GM23338 (cell line): ENCODE measurements at regions not wholly inside any gene's neighbourhood (a gene's known extent, or its start where the extent isn't known, plus 50 kb on each side); places are given as distances from the start of the nearest gene placed in this dataset.

ENCODE experiments used
- ATAC-seq: fragments of 200-7000 bp; cut with Tn5 transposase; 3 replicates; pipeline ENCODE4 v1.9.1; 2020
- DNase-seq: peaks from one replicate; pipeline ENCODE4 v3.0.0-alpha.2; 2015; ENCODE audit warnings: low spot score
- H2AFZ ChIP-seq: fragments of 200-600 bp; sonication (generic); 2 replicates; pipeline ENCODE4 v1.8.0; 2016; ENCODE audit warnings: antibody characterized with exemption, mild to moderate bottlenecking, moderate library complexity
- H3F3A ChIP-seq: fragments of 200-600 bp; sonication (generic); replicated peaks from 2 replicates; pipeline ENCODE4 v1.8.0; 2017; ENCODE audit warnings: antibody characterized with exemption, mixed run types, low read depth
- H3K27ac ChIP-seq: fragments of 200-600 bp; sonication (generic); 2 replicates; pipeline ENCODE4 v1.6.1; 2016; ENCODE audit warnings: low read depth
- H3K27me3 ChIP-seq: fragments of 200-600 bp; sonication (generic); 2 replicates; pipeline ENCODE4 v1.8.0; 2016; ENCODE audit warnings: mild to moderate bottlenecking, mixed run types, moderate library complexity; ENCODE audit not compliant: insufficient read depth
- H3K36me3 ChIP-seq: fragments of 200-600 bp; sonication (generic); 2 replicates; pipeline ENCODE4 v1.8.0; 2016; ENCODE audit warnings: mild to moderate bottlenecking; ENCODE audit not compliant: insufficient read depth
- H3K4me1 ChIP-seq: fragments of 200-600 bp; sonication (generic); 2 replicates; pipeline ENCODE4 v1.8.0; 2016; ENCODE audit warnings: mild to moderate bottlenecking, moderate library complexity; ENCODE audit not compliant: insufficient read depth
- H3K4me2 ChIP-seq: fragments of 200-600 bp; sonication (generic); 2 replicates; pipeline ENCODE4 v1.7.1; 2017; ENCODE audit warnings: mixed run types
- H3K4me3 ChIP-seq: fragments of 200-600 bp; sonication (generic); 2 replicates; pipeline ENCODE4 v1.6.1; 2016; ENCODE audit warnings: mixed run types
- H3K79me2 ChIP-seq: fragments of 200-600 bp; sonication (generic); replicated peaks from 2 replicates; pipeline ENCODE4 v1.8.0; 2017; ENCODE audit warnings: mild to moderate bottlenecking; ENCODE audit not compliant: insufficient read depth
- H3K9me2 ChIP-seq: fragments of 200-600 bp; sonication (generic); 2 replicates; pipeline ENCODE4 v1.8.0; 2017; ENCODE audit not compliant: insufficient read depth
- H4K20me1 ChIP-seq: fragments of 200-600 bp; sonication (generic); replicated peaks from 2 replicates; pipeline ENCODE4 v1.8.0; 2017; ENCODE audit warnings: mild to moderate bottlenecking; ENCODE audit not compliant: insufficient read depth
- H3K27ac Mint-ChIP-seq: 2 replicates; pipeline ENCODE4 v1.8.0; 2020; ENCODE audit warnings: inconsistent platforms, mild to moderate bottlenecking, moderate library complexity, mixed read lengths
- H3K27me3 Mint-ChIP-seq: 3 replicates; pipeline ENCODE4 v1.8.0; 2022; ENCODE audit warnings: low read depth, mild to moderate bottlenecking, moderate library complexity, mixed read lengths, inconsistent platforms; ENCODE audit not compliant: insufficient read depth, poor library complexity
- H3K36me3 Mint-ChIP-seq: 3 replicates; pipeline ENCODE4 v1.8.0; 2021; ENCODE audit warnings: low read depth, mild to moderate bottlenecking, inconsistent platforms, moderate library complexity, mixed read lengths
- H3K4me1 Mint-ChIP-seq: 3 replicates; pipeline ENCODE4 v1.8.0; 2020; ENCODE audit warnings: mild to moderate bottlenecking, inconsistent platforms, mixed read lengths
- H3K4me3 Mint-ChIP-seq: 3 replicates; pipeline ENCODE4 v1.8.0; 2021; ENCODE audit warnings: moderate library complexity, mild to moderate bottlenecking, inconsistent platforms, mixed read lengths
- H3K9me3 Mint-ChIP-seq: 3 replicates; pipeline ENCODE4 v1.8.0; 2020; ENCODE audit warnings: moderate library complexity, mild to moderate bottlenecking, inconsistent platforms, mixed read lengths
- EZH2 ChIP-seq: fragments of 200-600 bp; sonication (generic); IDR thresholded peaks from one replicate; pipeline ENCODE4 v1.8.0; 2017; ENCODE audit warnings: antibody characterized with exemption, mild to moderate bottlenecking, low read depth; ENCODE audit not compliant: unreplicated experiment
- EZH2phosphoT487 ChIP-seq: fragments of 200-600 bp; sonication (generic); IDR thresholded peaks from one replicate; pipeline ENCODE4 v1.8.1; 2018; ENCODE audit warnings: antibody characterized with exemption; ENCODE audit not compliant: unreplicated experiment
- JUNB ChIP-seq: IDR thresholded peaks from one replicate; pipeline ENCODE4 v1.6.1; 2016; ENCODE audit warnings: antibody characterized with exemption; ENCODE audit not compliant: unreplicated experiment
- POLR2AphosphoS5 ChIP-seq: IDR thresholded peaks from 2 replicates; pipeline ENCODE4 v1.6.1; 2016; ENCODE audit warnings: antibody characterized with exemption, low read depth
- REST ChIP-seq: IDR thresholded peaks from one replicate; pipeline ENCODE4 v1.6.1; 2018; ENCODE audit warnings: antibody characterized with exemption; ENCODE audit not compliant: unreplicated experiment
- STAT1 ChIP-seq: IDR thresholded peaks from one replicate; pipeline ENCODE4 v1.6.1; 2016; ENCODE audit warnings: antibody characterized with exemption; ENCODE audit not compliant: unreplicated experiment
- ZNF114 ChIP-seq: fragments of 250-450 bp; sonication (Bioruptor Pico); IDR thresholded peaks from 2 replicates; pipeline ENCODE4 v1.5.0; 2020; ENCODE audit warnings: mild to moderate bottlenecking, moderate library complexity
- ZNF331 ChIP-seq: fragments of 250-450 bp; sonication (Bioruptor Pico); IDR thresholded peaks from 2 replicates; pipeline ENCODE4 v1.5.0; 2020; ENCODE audit warnings: low read depth, mild to moderate bottlenecking, moderate library complexity
- ZNF462 ChIP-seq: fragments of 250-450 bp; sonication (Bioruptor Pico); IDR thresholded peaks from 2 replicates; pipeline ENCODE4 v1.5.0; 2020; ENCODE audit warnings: mild to moderate bottlenecking, moderate library complexity

DNA sequence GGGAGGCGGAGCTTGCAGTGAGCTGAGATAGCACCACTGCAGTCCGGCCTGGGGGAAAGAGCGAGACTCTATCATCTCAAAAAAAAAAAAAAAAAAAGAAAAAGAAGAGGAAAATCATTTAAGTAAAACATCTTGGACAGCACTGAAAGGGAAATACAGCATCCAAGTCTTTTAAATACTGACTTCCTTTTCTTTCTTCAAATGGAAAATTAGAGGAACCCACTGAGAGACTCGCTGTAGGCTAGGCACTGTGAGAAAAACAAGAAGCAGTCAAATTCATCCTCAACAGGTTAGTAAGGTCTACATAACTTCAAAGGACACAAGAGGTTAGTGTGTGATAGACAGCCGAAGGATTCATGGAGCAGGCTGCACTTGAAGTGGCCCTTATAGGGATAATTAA, 243.7 kb downstream of the BLID start:
- H4K20me1 ChIP-seq = no peaks in the 10 kb centered on the region
- H3K4me2 ChIP-seq = no peak overlapping the region
- no peak overlapping the region for H3K27ac ChIP-seq
- peaks cover 8% of the 10 kb centered on the region for H3K27me3 Mint-ChIP-seq
- H3F3A ChIP-seq = no peaks in the 10 kb centered on the region
- H3K27me3 ChIP-seq = no peaks in the 10 kb centered on the region
- no peaks in the 10 kb centered on the region for H3K9me3 Mint-ChIP-seq
- H2AFZ ChIP-seq = no peak overlapping the region
- no peak for TF ChIP-seq REST
- TF ChIP-seq STAT1 = no peak
- no peak for TF ChIP-seq POLR2AphosphoS5
- no peak for TF ChIP-seq JUNB
- TF ChIP-seq EZH2phosphoT487 = no peak
- no peak for TF ChIP-seq ZNF462
- TF ChIP-seq ZNF331 = no peak
- TF ChIP-seq ZNF114 = no peak
- no peak for TF ChIP-seq EZH2
- ATAC-seq (no peak), DNase-seq (no peak)
- no peak overlapping the region for H3K4me3 Mint-ChIP-seq
- H3K9me2 ChIP-seq = 0 out of 2 replicates have a peak, but pooled peaks cover 7% of the 10 kb centered on the region
- H3K79me2 ChIP-seq = no peaks in the 10 kb centered on the region
- H3K36me3 ChIP-seq = no peaks in the 10 kb centered on the region
- H3K27ac Mint-ChIP-seq = no peak overlapping the region
- H3K36me3 Mint-ChIP-seq = no peaks in the 10 kb centered on the region
- H3K4me1 ChIP-seq = peaks cover 5% of the 10 kb centered on the region; the same call in 1 of the 2 replicates
- peaks cover 12% of the 10 kb centered on the region for H3K4me1 Mint-ChIP-seq
- H3K4me3 ChIP-seq = no peak overlapping the region
